ENCODE measurements at regions not wholly inside any gene's neighbourhood (a gene's known extent, or its start where the extent isn't known, plus 50 kb on each side); places are given as distances from the start of the nearest gene placed in this dataset.
"Not testable (repeated sequence)": the region's sequence is repeated elsewhere in the genome, so short reads cannot be mapped to it uniquely, and the experiment has no call there.

GRCh38 chr1:5198328-5198727 is 543.9 kb downstream of the AJAP1 start:
- DNase-seq, result no peak

- no peak for DNase-seq
Measured at GRCh38 chr1:5191470-5191869, 537.1 kb downstream of the AJAP1 start.

GRCh38 chr1:5189384-5189783 is 535.0 kb downstream of the AJAP1 start:
- no peak for DNase-seq

- no peak for DNase-seq
Measured at GRCh38 chr1:5165762-5166161, 511.4 kb downstream of the AJAP1 start.

GRCh38 chr1:5164158-5164557 is 509.7 kb downstream of the AJAP1 start:
- DNase-seq, result no peak

- DNase-seq, result peak; percentile 33
Measured at GRCh38 chr1:5161372-5161771, 507.0 kb downstream of the AJAP1 start.

GRCh38 chr1:5157175-5157574 is 502.8 kb downstream of the AJAP1 start:
- no peak for DNase-seq

- DNase-seq, result no peak
Measured at GRCh38 chr1:5156416-5157120, 502.2 kb downstream of the AJAP1 start.

- no peak for DNase-seq
Measured at GRCh38 chr1:5151511-5151910, 497.1 kb downstream of the AJAP1 start.

- DNase-seq, result no peak
Measured at GRCh38 chr1:5150191-5150590, 495.8 kb downstream of the AJAP1 start.

GRCh38 chr1:5147806-5148205 is 493.4 kb downstream of the AJAP1 start:
- no peak for DNase-seq

- DNase-seq, result no peak
Measured at GRCh38 chr1:5142389-5142788, 488.0 kb downstream of the AJAP1 start.

GRCh38 chr1:5141750-5142149 is 487.3 kb downstream of the AJAP1 start:
- no peak for DNase-seq

GRCh38 chr1:5140962-5141361 is 486.6 kb downstream of the AJAP1 start:
- no peak for DNase-seq

- DNase-seq, result no peak
Measured at GRCh38 chr1:5140136-5140535, 485.7 kb downstream of the AJAP1 start.

GRCh38 chr1:5129746-5130355 is 475.4 kb downstream of the AJAP1 start:
- no peak for DNase-seq

GRCh38 chr1:5125208-5125607 is 470.8 kb downstream of the AJAP1 start:
- no peak for DNase-seq

- DNase-seq, result no peak
Measured at GRCh38 chr1:5120559-5120958, 466.1 kb downstream of the AJAP1 start.

- peak; percentile 50 for DNase-seq
Measured at GRCh38 chr1:5119366-5120234, 465.2 kb downstream of the AJAP1 start.

- DNase-seq, result not testable (repeated sequence)
Measured at GRCh38 chr1:5118771-5119170, 464.4 kb downstream of the AJAP1 start.

- DNase-seq, result not testable (repeated sequence)
Measured at GRCh38 chr1:5118292-5118691, 463.9 kb downstream of the AJAP1 start.

GRCh38 chr1:5111581-5111980 is 457.2 kb downstream of the AJAP1 start:
- no peak for DNase-seq

GRCh38 chr1:5110508-5110907 is 456.1 kb downstream of the AJAP1 start:
- no peak for DNase-seq

GRCh38 chr1:5109633-5110032 is 455.2 kb downstream of the AJAP1 start:
- DNase-seq, result peak; percentile 37

Measured in NCI-H510A treated with DMSO at 0.1 percent for 48 hours (cell line).